ENCODE measurements at regions not wholly inside any gene's neighbourhood (a gene's known extent, or its start where the extent isn't known, plus 50 kb on each side); places are given as distances from the start of the nearest gene placed in this dataset.

DNA sequence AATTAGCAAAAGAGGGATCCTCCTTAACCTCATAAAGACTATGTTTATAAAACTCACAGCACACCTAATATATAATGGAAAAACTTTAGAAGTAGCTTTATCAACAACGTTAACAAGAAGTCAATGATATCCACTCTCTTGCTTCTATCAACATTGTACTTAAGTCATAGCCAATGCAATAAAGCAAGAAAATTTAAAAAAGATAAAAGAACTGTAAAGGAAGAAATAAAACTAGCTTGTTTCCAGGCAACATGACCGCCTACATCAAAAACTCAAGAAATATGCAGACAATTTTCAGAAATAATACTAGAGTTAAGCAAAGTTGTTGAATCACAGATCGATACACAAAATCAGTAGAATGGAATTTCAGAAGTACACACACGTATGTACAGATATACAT, 375.5 kb upstream of the SPRED2 start:
- TF ChIP-seq, protein P1, sequence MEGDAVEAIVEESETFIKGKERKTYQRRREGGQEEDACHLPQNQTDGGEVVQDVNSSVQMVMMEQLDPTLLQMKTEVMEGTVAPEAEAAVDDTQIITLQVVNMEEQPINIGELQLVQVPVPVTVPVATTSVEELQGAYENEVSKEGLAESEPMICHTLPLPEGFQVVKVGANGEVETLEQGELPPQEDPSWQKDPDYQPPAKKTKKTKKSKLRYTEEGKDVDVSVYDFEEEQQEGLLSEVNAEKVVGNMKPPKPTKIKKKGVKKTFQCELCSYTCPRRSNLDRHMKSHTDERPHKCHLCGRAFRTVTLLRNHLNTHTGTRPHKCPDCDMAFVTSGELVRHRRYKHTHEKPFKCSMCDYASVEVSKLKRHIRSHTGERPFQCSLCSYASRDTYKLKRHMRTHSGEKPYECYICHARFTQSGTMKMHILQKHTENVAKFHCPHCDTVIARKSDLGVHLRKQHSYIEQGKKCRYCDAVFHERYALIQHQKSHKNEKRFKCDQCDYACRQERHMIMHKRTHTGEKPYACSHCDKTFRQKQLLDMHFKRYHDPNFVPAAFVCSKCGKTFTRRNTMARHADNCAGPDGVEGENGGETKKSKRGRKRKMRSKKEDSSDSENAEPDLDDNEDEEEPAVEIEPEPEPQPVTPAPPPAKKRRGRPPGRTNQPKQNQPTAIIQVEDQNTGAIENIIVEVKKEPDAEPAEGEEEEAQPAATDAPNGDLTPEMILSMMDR (IDR thresholded peaks at IDR 0.05): no peak
- no peak for TF ChIP-seq POLR2AphosphoS5 (IDR thresholded peaks at IDR 0.05)

Measured in suprapubic skin (tissue), 3 donors.